Fibroblast of skin of back (primary cell): ENCODE measurements at regions not wholly inside any gene's neighbourhood (a gene's known extent, or its start where the extent isn't known, plus 50 kb on each side); places are given as distances from the start of the nearest gene placed in this dataset.
"Not testable (repeated sequence)": the region's sequence is repeated elsewhere in the genome, so short reads cannot be mapped to it uniquely, and the experiment has no call there.

Experiments
- DNase-seq: peaks from one replicate; pipeline ENCODE4 v3.0.0-alpha.2; 2013

- peak; percentile 83 for DNase-seq
Measured at GRCh38 chr20:12925210-12925755, 83.5 kb upstream of the SPTLC3 start.

GRCh38 chr20:12925863-12926793, 82.6 kb upstream of the SPTLC3 start:
- DNase-seq, result no peak

DNA sequence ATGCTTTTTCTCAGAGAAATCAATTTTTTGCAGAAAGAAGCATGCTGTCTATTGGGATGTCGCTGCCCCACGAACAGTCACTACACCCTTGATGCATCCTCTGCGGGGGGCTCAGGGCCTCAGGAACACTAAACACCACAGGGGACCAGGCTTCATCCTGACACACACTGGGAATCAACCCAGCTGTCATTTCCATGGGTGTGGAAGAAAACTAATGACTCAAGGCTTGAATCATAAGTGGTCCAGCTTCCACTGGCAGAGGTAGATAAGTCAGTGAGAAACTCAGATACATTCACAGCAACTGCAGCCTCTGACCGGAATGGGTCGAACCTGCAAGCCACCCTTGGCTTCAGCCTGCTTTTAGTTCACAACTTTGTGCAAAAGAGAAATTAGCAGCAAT, 81.3 kb upstream of the SPTLC3 start:
- peak; percentile 72 for DNase-seq

DNA sequence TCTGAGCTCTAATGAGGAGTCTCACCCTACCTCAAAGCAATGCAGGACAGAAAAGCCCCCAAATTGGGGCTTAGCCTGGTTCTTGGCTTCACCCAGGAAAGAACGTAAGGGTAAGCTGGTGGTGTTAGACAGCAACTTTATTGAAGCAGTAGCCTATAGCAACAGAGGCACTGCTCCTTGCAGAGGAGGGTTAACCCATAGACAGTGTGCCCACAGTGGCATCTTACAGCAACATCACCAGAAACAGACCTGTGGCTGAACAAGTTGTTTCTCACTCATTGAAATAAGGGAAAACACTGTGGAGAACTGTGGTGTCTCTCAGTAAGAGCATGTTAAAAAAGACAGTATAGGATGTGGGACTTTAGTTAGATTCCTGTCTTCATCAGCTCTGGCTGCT, 80.4 kb upstream of the SPTLC3 start:
- DNase-seq, result no peak

DNA sequence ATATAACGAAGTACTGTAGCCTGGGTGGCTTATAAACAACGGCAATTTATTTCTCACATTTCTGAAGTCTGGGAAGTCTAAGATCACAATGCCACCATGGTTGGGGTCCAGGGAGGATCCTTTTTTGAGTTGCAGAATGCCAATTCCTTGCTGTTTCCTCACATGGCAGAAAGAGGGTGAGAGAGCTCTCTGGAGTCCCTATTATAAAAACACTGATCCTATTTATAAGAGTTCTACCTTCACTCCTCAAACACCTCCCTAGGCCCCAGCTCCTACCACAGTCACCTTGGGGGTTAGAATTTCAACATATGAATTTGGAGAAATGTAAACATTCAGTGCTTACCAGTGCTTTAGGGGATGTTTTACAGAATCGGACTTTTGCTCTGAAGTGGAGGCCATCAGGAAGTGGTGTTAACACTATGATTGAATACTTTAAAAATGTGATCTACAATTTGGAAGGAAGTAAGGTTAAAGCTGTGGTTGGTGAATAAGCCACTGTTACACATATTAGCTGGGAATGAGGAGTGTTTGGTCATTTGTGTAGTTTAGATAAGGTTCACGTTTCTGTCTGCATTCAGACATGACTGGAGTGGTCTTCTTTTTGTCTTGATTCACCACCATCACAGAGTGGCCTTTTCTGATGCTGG, 79.9 kb upstream of the SPTLC3 start:
- DNase-seq, result peak; percentile 87

- no peak for DNase-seq
Measured at GRCh38 chr20:12936020-12936419, 72.8 kb upstream of the SPTLC3 start.

DNA sequence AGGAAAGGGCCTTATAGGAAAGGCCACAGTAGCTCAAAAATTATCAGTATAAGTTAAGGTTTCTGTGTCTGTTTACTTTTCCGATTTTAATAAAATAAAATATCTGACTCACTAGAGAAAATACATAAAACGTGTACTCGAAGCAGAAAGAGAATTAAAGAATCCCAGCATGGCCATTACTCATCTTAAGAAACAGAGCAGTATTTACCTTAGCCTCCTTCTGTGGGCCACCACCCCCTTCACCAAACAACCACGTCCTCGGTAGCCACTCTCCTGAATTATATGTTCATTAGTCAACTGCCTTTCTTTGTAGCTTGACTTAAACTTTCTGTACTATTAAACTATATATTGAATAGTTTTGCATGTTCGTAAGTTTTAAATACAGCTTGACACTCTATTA, 72.2 kb upstream of the SPTLC3 start:
- peak; percentile 69 for DNase-seq

GRCh38 chr20:12941025-12941424, 67.7 kb upstream of the SPTLC3 start:
- no peak for DNase-seq

- no peak for DNase-seq
Measured at GRCh38 chr20:12942123-12942522, 66.6 kb upstream of the SPTLC3 start.

GRCh38 chr20:12946789-12947188, 62.0 kb upstream of the SPTLC3 start:
- no peak for DNase-seq

DNA sequence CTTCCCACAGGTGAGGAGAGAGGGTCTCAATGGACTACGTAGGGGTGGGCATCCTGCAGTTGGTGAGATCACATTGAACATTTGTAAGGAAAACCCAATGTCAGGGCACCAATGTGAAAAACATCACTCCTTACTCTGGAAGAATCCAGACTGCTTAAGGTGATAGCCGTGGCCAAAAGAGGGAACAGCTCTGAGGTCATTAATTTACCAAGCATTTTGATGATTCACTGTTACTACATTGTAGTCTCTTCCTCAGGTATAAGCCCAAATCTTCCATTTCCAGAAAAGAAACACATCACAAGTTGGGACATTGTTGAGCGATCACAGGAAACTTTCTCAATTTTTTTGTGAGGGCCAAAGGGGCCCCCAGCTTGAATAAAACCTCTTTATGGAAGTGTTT, 61.1 kb upstream of the SPTLC3 start:
- no peak for DNase-seq

- DNase-seq, result no peak
Measured at GRCh38 chr20:12949429-12949980, 59.3 kb upstream of the SPTLC3 start.

DNA sequence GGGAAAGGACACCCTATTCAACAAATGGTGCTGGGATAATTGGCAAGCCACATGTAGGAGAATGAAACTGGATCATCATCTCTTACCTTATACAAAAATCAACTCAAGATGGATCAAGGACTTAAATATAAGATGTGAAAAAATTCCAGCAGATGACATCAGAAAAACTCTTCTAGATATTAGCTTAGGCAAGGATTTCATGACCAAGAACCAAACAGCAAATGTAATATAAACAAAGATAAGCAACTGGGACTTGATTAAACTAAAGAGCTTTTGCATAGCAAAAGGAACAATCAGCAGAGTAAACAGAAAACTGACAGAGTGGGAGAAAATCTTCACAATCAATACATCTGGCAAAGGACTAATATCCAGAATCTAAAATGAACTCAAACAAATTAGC, 54.5 kb upstream of the SPTLC3 start:
- not testable (repeated sequence) for DNase-seq

DNA sequence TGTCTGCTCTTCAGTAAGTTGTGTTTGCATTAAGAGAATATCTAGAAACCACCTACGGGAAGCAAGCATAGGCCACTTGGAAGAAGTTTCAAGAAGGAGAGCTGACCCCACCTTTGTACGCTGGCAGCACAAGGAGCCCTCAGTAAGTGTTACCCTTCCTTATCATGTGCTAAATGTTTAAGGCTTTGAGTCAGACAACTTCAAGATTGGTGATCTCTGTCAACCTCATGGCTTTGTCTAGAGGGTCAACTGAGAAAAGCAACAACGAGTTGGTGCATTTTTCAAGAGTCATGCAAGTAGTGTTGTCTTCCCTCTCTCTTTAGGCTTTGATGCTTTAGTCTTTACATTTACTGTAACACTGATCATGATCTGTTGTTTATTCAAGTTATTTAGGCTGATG, 53.2 kb upstream of the SPTLC3 start:
- no peak for DNase-seq

GRCh38 chr20:12956303-12956702, 52.5 kb upstream of the SPTLC3 start:
- no peak for DNase-seq

DNA sequence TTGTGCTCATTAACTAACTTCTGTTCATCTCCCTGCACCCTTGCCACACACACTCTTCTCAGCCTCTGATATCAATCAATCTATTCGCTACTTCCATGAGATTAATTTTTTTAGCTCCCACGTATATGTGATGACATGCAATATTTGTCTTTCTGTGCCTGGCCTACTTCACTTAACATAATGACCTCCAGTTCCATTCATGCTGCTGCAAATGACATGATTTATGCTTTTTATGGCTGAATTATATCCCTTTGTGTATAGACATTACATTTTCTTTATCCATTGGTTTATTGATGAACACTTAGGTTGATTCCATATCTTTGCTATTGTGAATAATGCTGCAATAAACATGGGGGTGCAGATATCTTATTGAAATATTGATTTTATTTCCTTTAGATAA, 50.8 kb upstream of the SPTLC3 start:
- DNase-seq, result no peak
